SKM-1 treated with dmso at 0.1 percent for 144 hours (cell line): ENCODE measurements at regions not wholly inside any gene's neighbourhood (a gene's known extent, or its start where the extent isn't known, plus 50 kb on each side); places are given as distances from the start of the nearest gene placed in this dataset.
"Not testable (repeated sequence)": the region's sequence is repeated elsewhere in the genome, so short reads cannot be mapped to it uniquely, and the experiment has no call there.

Source experiments
- DNase-seq: peaks from one replicate; lab custom pipeline; 2025; ENCODE audit not compliant: unreplicated experiment; lab: John Stamatoyannopoulos, UW

- no peak for DNase-seq
Observed at GRCh38 chr1:70490153-70490552, 79.1 kb downstream of the CTH start.

- DNase-seq = no peak
Observed at GRCh38 chr1:70495370-70495769, 84.3 kb downstream of the CTH start.

DNA sequence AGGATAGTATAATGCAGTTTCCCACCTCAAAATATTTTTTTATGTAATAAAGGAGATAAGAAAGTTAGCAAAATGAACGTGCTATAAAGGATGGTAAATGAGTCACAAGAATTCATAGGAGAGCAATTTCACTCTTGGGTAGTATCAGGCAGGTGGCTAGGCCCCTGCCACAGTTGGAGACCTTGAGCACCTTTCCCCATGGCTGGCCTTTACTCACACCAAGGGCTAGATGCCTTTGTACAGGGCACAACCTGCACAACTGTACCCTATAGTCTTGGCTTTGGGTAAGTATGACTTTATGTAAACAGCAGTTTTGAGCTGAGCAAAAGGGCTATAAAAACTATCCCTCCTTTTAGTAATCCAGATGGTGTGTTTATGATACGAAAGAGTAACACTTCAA, 85.1 kb downstream of the CTH start:
- DNase-seq = no peak

GRCh38 chr1:70497152-70497551, 86.1 kb downstream of the CTH start:
- DNase-seq = no peak

- DNase-seq = no peak
Observed at GRCh38 chr1:70498666-70499065, 87.6 kb downstream of the CTH start.

DNA sequence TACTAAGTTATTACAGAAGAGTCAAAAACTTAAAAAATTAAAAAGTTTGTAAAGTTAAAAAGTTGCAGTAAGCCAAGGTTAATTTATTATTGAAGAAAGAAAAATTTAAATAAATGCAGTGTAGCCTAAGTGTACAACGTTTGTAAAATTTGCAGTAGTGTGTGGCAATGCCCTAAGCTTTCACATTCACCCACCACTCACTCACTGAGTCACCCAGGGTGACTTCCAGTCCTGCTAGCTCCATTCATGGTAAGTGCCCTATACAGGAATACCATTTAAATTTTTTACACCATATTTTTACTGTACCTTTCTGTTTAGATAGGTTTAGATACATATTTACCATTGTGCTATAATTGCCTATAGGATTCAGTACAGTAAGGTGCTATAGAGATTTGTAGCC, 88.6 kb downstream of the CTH start:
- DNase-seq = no peak

DNA sequence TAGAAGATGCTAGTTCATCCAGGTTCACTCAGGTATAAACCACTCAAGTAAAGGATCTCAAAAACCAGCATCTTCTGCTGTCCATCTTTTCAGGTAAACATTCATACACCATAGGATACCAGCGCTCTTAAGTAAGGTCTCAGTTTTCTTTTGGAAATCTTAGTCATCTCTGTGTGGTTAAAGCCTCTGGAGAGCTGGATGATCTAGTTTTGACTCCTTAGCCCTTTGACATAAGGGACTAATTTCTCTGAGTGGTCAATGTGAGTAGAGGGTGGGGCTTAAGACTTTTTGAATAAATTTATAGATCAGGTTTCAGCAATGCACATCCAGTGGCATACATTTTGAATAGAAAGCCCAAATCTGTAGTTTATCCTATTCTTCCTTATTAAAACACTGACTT, 92.3 kb downstream of the CTH start:
- DNase-seq = no peak

DNA sequence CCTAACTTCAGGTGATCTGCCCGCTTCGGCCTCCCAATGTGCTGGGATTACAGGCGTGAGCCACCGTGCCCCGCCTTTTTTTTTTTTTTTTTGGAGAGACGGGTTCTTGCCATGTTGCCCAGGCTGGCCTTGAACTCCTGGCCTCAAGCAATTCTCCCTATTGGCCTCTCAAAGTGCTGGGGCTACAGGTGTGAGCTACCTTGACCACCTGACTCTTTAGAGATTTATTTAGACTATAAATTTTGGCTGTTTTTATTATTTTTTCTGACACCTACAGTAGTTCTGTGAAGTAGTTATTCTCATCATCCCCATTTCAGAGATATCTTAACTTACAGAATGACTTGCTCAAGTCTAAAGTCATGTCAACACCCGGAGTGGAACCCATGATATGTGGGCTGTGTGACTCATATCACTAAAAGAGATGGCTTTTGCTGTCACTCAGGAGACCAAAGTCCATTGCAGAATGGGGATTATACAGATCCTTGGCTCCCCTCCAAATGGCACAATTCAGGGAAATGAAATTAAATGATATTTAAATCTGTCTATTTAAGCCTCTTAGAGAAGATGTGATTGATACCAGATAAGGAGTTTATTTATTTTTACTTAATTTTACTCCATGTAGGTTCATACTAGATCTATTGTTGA, 93.2 kb downstream of the CTH start:
- DNase-seq = no peak

- no peak for DNase-seq
Observed at GRCh38 chr1:70504821-70505193, 93.7 kb downstream of the CTH start.

DNA sequence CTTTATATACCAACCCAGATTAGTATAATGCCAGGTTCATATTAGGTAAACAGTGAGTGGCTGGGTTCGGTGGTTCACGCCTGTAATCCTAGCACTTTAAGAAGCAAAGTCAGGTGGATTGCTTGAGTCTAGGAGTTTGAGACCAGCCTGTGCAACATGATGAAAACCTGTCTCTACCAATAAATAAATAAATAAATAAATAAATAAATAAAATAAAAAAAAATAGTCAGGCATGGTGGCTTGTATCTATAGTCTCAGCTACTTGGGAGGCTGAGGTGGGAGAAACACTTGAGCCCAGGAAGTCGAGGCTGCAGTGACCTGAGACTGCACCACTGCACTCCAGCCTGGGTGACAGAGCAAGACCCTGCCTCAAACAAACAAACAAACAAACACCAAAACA, 96.9 kb downstream of the CTH start:
- not testable (repeated sequence) for DNase-seq

GRCh38 chr1:70509996-70510876, 99.2 kb downstream of the CTH start:
- DNase-seq = peak; percentile 81

- no peak for DNase-seq
Observed at GRCh38 chr1:70517444-70517843, 106.4 kb downstream of the CTH start.

DNA sequence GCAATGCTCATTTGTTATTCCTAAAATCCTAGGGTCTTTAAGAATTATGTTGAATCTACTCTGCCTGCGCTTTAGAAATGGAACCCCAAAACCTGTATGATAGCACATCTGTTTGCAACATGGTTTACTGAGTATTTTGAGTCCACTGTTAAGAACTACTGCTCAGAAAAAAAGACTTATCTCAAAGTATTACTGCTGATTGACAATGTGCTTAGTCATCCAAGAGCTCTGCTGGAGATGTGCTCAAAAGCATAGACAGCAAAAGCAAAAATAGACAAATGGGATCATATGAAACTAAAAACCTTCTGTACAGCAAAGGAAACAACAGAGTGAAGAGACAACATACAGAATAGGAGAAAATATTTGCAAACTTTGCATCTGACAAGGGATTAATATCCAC, 107.0 kb downstream of the CTH start:
- no peak for DNase-seq

DNA sequence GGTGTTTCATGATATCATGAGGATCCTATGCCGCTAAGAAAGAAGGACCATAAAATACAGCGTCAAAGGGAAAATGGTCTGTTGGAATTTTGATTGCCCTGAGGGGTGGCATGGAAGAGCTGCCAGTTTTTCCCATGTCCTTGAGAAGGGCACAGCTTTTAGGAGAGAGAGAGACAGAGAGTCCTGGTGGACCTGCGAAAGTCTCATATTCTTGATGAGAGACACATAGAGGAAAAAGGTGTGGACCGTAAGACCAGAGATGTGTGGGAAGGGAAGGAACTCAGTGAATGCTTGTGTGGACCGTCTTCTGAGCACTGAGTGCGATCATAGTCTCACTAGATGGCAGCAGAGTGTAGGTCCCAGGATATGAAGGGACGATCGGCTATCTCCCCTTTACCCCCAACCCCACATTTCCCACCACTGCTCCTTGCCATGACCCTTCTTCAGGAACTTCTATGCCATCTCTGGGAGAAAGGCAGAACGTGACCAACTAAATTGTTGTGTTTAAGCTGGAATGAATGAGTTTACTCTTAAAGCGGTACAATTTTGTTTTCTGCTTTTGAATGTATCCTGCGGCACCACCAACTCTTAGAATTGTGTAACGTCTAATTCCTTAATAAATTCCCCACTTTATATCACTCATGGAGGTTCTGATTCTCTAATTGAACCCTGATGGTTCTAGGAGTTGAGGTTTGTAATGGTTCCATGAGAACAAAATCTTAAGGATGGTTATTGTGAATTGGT, 117.7 kb downstream of the CTH start:
- peak; percentile 35 for DNase-seq

GRCh38 chr1:70536708-70537366, 125.8 kb downstream of the CTH start:
- DNase-seq = no peak

DNA sequence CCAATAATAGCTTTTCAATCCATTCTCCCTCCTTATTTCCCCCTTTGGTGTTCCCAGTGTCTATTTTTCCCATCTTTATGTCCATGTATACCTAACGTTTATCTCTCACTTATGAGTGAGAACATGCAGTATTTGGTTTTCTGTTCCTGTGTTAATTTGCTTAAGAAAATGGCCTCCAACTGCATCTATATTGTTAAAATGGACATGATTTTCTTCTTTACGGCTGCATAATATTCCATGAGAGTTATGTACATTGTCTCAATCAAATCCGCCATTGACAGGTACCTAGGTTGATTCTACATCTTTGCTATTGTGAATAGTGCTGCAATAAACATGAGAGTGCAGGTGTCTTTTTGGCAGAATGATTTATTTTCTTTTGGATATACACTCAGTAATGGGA, 126.7 kb downstream of the CTH start:
- DNase-seq = no peak

DNA sequence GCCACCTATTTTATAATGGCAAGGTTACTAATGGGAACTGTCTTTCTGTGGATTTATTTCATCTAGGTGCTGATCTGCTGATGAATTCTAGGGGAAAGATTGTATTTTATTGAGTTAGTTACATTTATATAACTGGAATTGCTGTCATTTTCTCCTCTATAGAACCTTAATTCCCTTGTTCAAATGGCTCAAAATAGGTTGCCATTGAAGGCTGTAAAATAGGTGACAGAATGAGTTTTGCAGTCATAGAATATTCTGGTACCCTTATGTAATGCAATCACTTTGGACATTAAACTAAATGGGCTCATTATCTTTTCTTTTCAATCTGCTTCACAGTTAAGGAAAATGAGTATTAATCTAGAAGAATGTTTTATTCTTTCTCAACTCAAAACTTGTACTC, 131.0 kb downstream of the CTH start:
- DNase-seq = no peak

DNA sequence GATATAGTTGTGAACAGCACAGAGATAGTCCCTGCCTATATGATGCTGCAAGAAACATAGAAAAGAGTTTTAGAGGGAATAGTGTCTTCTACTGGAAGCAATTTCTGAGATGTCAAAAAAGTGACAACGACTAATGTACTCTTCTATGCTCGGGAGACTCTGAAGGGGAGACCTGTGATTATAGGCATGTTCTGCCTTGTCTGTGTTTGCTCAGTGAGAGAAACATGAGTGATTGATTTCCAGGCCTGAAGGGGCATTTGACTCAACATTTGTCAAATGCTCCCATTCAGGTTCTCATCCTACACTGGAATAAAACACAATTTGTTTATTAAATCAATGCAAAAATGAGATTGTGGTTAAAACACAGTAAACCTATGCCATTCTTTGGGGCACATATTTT, 131.8 kb downstream of the CTH start:
- no peak for DNase-seq

- no peak for DNase-seq
Observed at GRCh38 chr1:70546726-70547125, 135.7 kb downstream of the CTH start.

- DNase-seq = no peak
Observed at GRCh38 chr1:70552662-70553566, 141.8 kb downstream of the CTH start.
